ENCODE measurements at regions not wholly inside any gene's neighbourhood (a gene's known extent, or its start where the extent isn't known, plus 50 kb on each side); places are given as distances from the start of the nearest gene placed in this dataset.

DNA sequence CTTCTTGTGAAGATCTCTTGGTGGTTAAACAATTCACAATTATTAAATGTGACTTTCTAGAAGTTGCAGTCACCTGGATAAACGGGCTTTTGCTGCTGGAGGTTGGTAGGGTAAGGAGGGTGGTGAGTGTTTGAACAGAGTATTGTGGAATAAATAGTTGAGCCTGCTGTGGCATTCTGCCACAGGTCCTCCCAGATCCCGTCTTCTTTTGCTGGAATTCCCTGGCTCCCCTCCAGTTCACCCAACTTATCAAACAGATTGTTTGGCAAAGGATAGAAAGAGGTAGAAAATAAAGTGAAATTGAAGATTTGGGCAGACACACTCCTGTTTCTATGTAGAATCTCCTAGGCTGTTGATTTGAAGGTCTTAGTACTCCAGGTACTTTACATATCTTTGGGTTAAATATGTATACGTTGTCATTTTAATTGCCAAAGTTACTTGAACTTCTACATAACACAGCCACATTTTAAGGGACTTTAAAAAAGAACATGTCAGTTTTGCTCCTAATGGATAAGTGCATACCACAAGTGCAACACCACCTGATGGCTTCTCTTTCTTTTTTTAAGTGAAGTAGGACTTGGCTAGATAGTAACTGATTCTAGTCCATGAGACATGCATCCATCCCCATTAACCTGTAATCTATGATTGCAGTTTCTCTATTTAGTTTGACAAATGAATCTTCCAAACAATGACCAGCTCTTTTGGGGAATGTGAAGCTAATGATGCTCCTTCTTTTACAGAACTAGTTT, 83.0 kb downstream of the ARL4A start:
- TF ChIP-seq EZH2 (IDR thresholded peaks at IDR 0.05; ENCODE audit: insufficient read depth, poor library complexity, severe bottlenecking) (no peak), EZH2phosphoT487 (IDR thresholded peaks at IDR 0.05; ENCODE audit: insufficient read depth, low read depth) (no peak)

All from GM23248 (cell line).